SK-N-SH (cell line): ENCODE measurements at regions not wholly inside any gene's neighbourhood (a gene's known extent, or its start where the extent isn't known, plus 50 kb on each side); places are given as distances from the start of the nearest gene placed in this dataset.

Source experiments
- CTCF ChIA-PET: fragments of 300-600, 350-600 bp; formaldehyde crosslinking; extraction: SDS; loops from one replicate; lab custom pipeline; 2021; lab: Yijun Ruan, JAX
- POLR2A ChIA-PET: fragments of 350-600 bp; sonication (Branson Sonifier 250); formaldehyde crosslinking; extraction: SDS; loops from one replicate; lab custom pipeline; 2020; ENCODE audit warnings: antibody characterized with exemption, inconsistent platforms; lab: Yijun Ruan, JAX
- DNase-seq: peaks from one replicate; pipeline ENCODE4 v3.0.0; 2012
- H2AFZ ChIP-seq: fragments of 200-600 bp; sonication (generic); 2 replicates; pipeline ENCODE4 v1.8.1; 2016; ENCODE audit warnings: antibody characterized with exemption, mild to moderate bottlenecking, low read depth
- H3F3A ChIP-seq: fragments of 200-600 bp; sonication (generic); replicated peaks from 2 replicates; pipeline ENCODE3; 2016; ENCODE audit warnings: antibody characterized with exemption, mild to moderate bottlenecking; ENCODE audit not compliant: insufficient read depth
- H3K27ac ChIP-seq, 2 experiments: fragments of 200-500 bp in 1 of 2; fragments of 200-600 bp in 1 of 2; sonication (Bioruptor generic) in 1 of 2; sonication (generic), shearing (Covaris generic) in 1 of 2; 2 replicates each; pipeline versions ENCODE4 v1.5.1 to v1.6.1; 2014 to 2016; ENCODE audit warnings: low read depth in 2 of 2, inconsistent platforms in 1 of 2, low read length in 1 of 2, mild to moderate bottlenecking in 1 of 2, mixed read lengths in 1 of 2
- H3K27me3 ChIP-seq: fragments of 200-600 bp; sonication (generic), shearing (Covaris generic); 2 replicates; pipeline ENCODE4 v1.6.1; 2016; ENCODE audit warnings: mixed run types; ENCODE audit not compliant: insufficient read depth
- H3K36me3 ChIP-seq, 2 experiments: fragments of 200-500 bp in 1 of 2; fragments of 200-600 bp in 1 of 2; sonication (Bioruptor generic) in 1 of 2; sonication (generic) in 1 of 2; replicated peaks in 1 of 2; 2 replicates each; pipeline versions ENCODE3 to v1.5.1; 2014 to 2016; ENCODE audit warnings: low read length in 1 of 2, mild to moderate bottlenecking in 1 of 2; ENCODE audit not compliant: insufficient read depth in 2 of 2, control insufficient read depth in 1 of 2
- H3K4me1 ChIP-seq, 2 experiments: fragments of 200-500 bp in 1 of 2; fragments of 200-600 bp in 1 of 2; sonication (Bioruptor generic) in 1 of 2; sonication (generic), shearing (Covaris generic) in 1 of 2; 2 replicates each; pipeline versions ENCODE4 v1.5.1 to v1.6.1; 2014 to 2016; ENCODE audit warnings: low read depth in 1 of 2, low read length in 1 of 2, mixed run types in 1 of 2; ENCODE audit not compliant: insufficient read depth in 2 of 2, control insufficient read depth in 1 of 2
- H3K4me2 ChIP-seq: fragments of 200-600 bp; sonication (generic), shearing (Covaris generic); 2 replicates; pipeline ENCODE4 v1.6.1; 2017; ENCODE audit warnings: mixed run types
- H3K4me3 ChIP-seq, 2 experiments: fragments of 200-500 bp in 1 of 2; fragments of 200-600 bp in 1 of 2; sonication (Bioruptor generic) in 1 of 2; sonication (generic), shearing (Covaris generic) in 1 of 2; 2 replicates each; pipeline versions ENCODE4 v1.5.1 to v1.8.1; 2014 to 2016; ENCODE audit warnings: low read depth in 2 of 2, inconsistent platforms in 1 of 2, low read length in 1 of 2, mild to moderate bottlenecking in 1 of 2, mixed read lengths in 1 of 2, moderate library complexity in 1 of 2
- H3K79me2 ChIP-seq: fragments of 200-600 bp; sonication (generic); 2 replicates; pipeline ENCODE4 v1.8.1; 2017; ENCODE audit warnings: mild to moderate bottlenecking; ENCODE audit not compliant: insufficient read depth
- H3K9ac ChIP-seq: fragments of 200-600 bp; sonication (generic); 2 replicates; pipeline ENCODE4 v1.6.1; 2017; ENCODE audit warnings: mixed run types
- H3K9me2 ChIP-seq: fragments of 200-600 bp; sonication (generic); 2 replicates; pipeline ENCODE4 v1.6.1; 2017; ENCODE audit warnings: mixed run types
- H3K9me3 ChIP-seq: fragments of 200-600 bp; sonication (generic); 2 replicates; pipeline ENCODE4 v1.6.1; 2017; ENCODE audit warnings: mixed run types, mild to moderate bottlenecking, moderate library complexity
- H4K20me1 ChIP-seq: fragments of 200-600 bp; sonication (generic); 2 replicates; pipeline ENCODE4 v1.6.1; 2017; ENCODE audit warnings: mild to moderate bottlenecking, mixed run types; ENCODE audit not compliant: insufficient read depth
- ELF1 ChIP-seq: IDR thresholded peaks from 2 replicates; pipeline ENCODE4 v1.4.0; 2012
- EP300 ChIP-seq, 2 experiments: IDR thresholded peaks; 2 replicates each; pipeline versions ENCODE4 v1.4.0 to v1.6.1; 2012; ENCODE audit warnings: borderline replicate concordance in 1 of 2, low read depth in 1 of 2, low read length in 1 of 2
- FOXM1 ChIP-seq: IDR thresholded peaks from 2 replicates; pipeline ENCODE4 v1.4.0; 2012; ENCODE audit warnings: low read depth, mild to moderate bottlenecking
- JUND ChIP-seq: IDR thresholded peaks from 2 replicates; pipeline ENCODE4 v1.4.0; 2012
- MEF2A ChIP-seq: IDR thresholded peaks from 2 replicates; pipeline ENCODE4 v1.4.0; 2012; ENCODE audit warnings: low read depth, borderline replicate concordance
- MXI1 ChIP-seq: IDR thresholded peaks from 2 replicates; pipeline ENCODE4 v1.6.1; 2012; ENCODE audit warnings: mild to moderate bottlenecking, low read depth, low read length, improper control_type of control experiment
- NRF1 ChIP-seq: IDR thresholded peaks from 2 replicates; pipeline ENCODE4 v1.6.1; 2012; ENCODE audit warnings: low read depth, mild to moderate bottlenecking, low read length
- RAD21 ChIP-seq: IDR thresholded peaks from 2 replicates; pipeline ENCODE4 v1.6.1; 2012; ENCODE audit warnings: mild to moderate bottlenecking, low read length
- SIN3A ChIP-seq: IDR thresholded peaks from 2 replicates; pipeline ENCODE4 v1.6.1; 2012; ENCODE audit warnings: low read depth, mild to moderate bottlenecking, low read length, moderate library complexity, borderline replicate concordance
- SMC3 ChIP-seq: IDR thresholded peaks from 2 replicates; pipeline ENCODE4 v1.6.1; 2012; ENCODE audit warnings: low read depth, low read length, improper control_type of control experiment
- TEAD4 ChIP-seq: IDR thresholded peaks from 2 replicates; pipeline ENCODE4 v1.4.0; 2012; ENCODE audit warnings: mild to moderate bottlenecking, borderline replicate concordance; ENCODE audit not compliant: insufficient read depth
- WGBS: methylation state at CpG from one replicate; pipeline ENCODE4 v1.1.6; 2017; ENCODE audit warnings: low lambda C conversion rate; 5-methylcytosine and 5-hydroxymethylcytosine counted together
- TF ChIP-seq, protein P1 (sequence below): fragments of 200-600 bp; sonication (generic); IDR thresholded peaks from 2 replicates; pipeline ENCODE4 v1.6.1; 2017; ENCODE audit warnings: antibody characterized with exemption, mild to moderate bottlenecking, moderate library complexity
- TF ChIP-seq, protein P2 (sequence below): IDR thresholded peaks from 2 replicates; pipeline ENCODE4 v1.4.0; 2012; ENCODE audit warnings: low read depth, borderline replicate concordance

DNA sequence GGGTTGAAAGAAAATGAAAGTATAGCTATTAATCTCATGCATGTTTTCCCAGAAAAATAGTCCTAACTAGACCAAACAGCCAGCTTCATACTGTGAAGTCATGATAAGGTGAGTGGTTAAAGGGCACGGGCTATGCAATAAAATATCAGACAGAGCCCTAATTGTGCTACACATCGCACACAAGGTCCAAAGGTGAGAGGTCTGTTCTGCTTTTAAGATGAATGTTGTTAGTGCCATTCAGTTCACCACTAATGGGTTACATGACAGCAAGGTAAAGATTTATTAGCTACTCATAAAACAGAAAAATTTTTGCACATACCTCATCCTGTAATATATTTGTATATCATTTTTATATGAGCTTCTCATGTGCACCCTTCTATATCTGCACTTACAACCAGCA is 105.0 kb upstream of the STK17B start:
- H3K36me3 ChIP-seq: peaks cover 0 to 28% of the 10 kb centered on the region in 2 experiments
- H3K9me2 ChIP-seq: no peaks in the 10 kb centered on the region
- peaks cover 9% of the 10 kb centered on the region; the same call in 1 of the 2 replicates for H4K20me1 ChIP-seq
- peaks cover 5 to 25% of the 10 kb centered on the region in 2 experiments; a peak in 3 of 4 replicates for H3K4me1 ChIP-seq
- no peaks in the 10 kb centered on the region for H3K27me3 ChIP-seq
- no peak for DNase-seq
- H3K9me3 ChIP-seq: no peaks in the 10 kb centered on the region
- TF ChIP-seq NRF1: no peak
- ChIA-PET CTCF (interaction anchor here (0.6 to 3.9 kb wide), 8 partner anchors 9 to 201 kb away, joined by 3 to 21 read pairs (median 4); no protein-coding TSS in a partner anchor), POLR2A (no interaction called here)
- peak overlapping the region; percentile 28 to 98; a peak in 3 of 4 replicates for H3K27ac ChIP-seq
- H3K4me2 ChIP-seq: peak overlapping the region; percentile 79
- peak overlapping the region; percentile 60; the same call in 1 of the 2 replicates for H3K9ac ChIP-seq
- H3K4me3 ChIP-seq: peak overlapping the region; percentile 22 to 51; a peak in 3 of 4 replicates
- 78% methylated on average over 2 of the region's 2 CpGs for WGBS
- peaks cover 48% of the 10 kb centered on the region for H3F3A ChIP-seq
- H3K79me2 ChIP-seq: peaks cover 65% of the 10 kb centered on the region
- no peak overlapping the region for H2AFZ ChIP-seq

DNA sequence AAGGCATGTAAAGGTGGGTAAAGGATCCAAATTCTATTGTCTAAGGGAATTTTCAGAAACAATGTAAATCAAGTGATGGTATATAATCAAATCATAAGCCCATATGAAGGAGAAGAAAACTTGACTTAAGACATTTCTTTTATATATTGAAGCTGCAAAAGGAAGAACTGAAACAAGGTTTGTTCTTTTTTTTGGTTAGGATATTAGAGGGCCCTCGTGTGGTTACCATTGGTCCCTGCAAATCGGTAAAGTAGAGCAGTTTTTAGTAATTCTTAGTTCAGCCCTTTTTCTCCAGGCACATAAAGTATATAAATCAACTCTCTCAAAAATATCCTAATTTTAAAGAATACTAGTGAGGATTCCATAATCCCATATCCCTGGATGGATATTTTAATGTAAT is 105.6 kb upstream of the STK17B start:
- peak overlapping the region in 1 of 2 experiments; percentile 98; a peak in 3 of 4 replicates for H3K27ac ChIP-seq
- H3K36me3 ChIP-seq: peaks cover 0 to 23% of the 10 kb centered on the region in 2 experiments
- ChIA-PET POLR2A (no interaction called here), CTCF (interaction anchor here (0.6 to 3.9 kb wide), 8 partner anchors 8 to 202 kb away, joined by 3 to 21 read pairs (median 3); no protein-coding TSS in a partner anchor)
- no peak for DNase-seq
- H3F3A ChIP-seq: peaks cover 48% of the 10 kb centered on the region
- H3K9ac ChIP-seq: peak overlapping the region; percentile 60; the same call in 1 of the 2 replicates
- 15% methylated on average over 2 of the region's 2 CpGs for WGBS
- TF ChIP-seq MXI1 (no peak), SMC3 (peak; percentile 48), FOXM1 (no peak), RAD21 (peak; percentile 57), TEAD4 (no peak)
- TF ChIP-seq, protein P1, sequence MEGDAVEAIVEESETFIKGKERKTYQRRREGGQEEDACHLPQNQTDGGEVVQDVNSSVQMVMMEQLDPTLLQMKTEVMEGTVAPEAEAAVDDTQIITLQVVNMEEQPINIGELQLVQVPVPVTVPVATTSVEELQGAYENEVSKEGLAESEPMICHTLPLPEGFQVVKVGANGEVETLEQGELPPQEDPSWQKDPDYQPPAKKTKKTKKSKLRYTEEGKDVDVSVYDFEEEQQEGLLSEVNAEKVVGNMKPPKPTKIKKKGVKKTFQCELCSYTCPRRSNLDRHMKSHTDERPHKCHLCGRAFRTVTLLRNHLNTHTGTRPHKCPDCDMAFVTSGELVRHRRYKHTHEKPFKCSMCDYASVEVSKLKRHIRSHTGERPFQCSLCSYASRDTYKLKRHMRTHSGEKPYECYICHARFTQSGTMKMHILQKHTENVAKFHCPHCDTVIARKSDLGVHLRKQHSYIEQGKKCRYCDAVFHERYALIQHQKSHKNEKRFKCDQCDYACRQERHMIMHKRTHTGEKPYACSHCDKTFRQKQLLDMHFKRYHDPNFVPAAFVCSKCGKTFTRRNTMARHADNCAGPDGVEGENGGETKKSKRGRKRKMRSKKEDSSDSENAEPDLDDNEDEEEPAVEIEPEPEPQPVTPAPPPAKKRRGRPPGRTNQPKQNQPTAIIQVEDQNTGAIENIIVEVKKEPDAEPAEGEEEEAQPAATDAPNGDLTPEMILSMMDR: peak; percentile 82
- peaks cover 9% of the 10 kb centered on the region; the same call in 1 of the 2 replicates for H4K20me1 ChIP-seq
- peak overlapping the region; percentile 22 to 51; a peak in 2 of 4 replicates for H3K4me3 ChIP-seq
- peaks cover 59% of the 10 kb centered on the region for H3K79me2 ChIP-seq
- H3K27me3 ChIP-seq: no peaks in the 10 kb centered on the region
- no peak overlapping the region for H2AFZ ChIP-seq
- peak overlapping the region; percentile 79; the same call in 1 of the 2 replicates for H3K4me2 ChIP-seq
- no peaks in the 10 kb centered on the region for H3K9me3 ChIP-seq
- H3K9me2 ChIP-seq: no peaks in the 10 kb centered on the region
- peaks cover 5 to 25% of the 10 kb centered on the region in 2 experiments; a peak in 3 of 4 replicates for H3K4me1 ChIP-seq

DNA sequence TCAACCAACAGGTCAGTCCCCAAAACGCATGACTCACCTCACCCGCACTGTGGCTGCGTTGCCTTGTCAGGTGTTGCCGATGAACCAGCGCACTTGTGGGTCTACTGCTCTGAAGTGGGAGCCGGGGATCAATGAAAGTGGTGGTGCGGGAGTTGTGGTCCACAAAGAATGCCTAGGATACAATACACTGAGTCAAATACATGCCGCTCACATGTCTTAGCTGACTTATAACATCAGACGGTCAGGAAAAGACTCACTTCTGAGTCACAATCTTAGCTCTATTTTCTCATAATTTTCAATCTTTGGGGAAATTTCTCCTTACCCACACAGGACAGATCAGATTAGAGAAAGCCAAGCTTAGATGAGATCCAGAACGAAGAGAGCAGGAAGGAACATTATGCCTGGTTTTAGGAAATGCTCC is 107.1 kb upstream of the STK17B start:
- Histone ChIP-seq H3K4me2 (peak overlapping the region; percentile 47), H2AFZ (no peak overlapping the region), H3K27ac (peak overlapping the region; percentile 55 to 98), H3K4me3 (peak overlapping the region; percentile 38 to 64; a peak in 3 of 4 replicates), H3K9me3 (no peaks in the 10 kb centered on the region), H3K4me1 (peaks cover 5 to 25% of the 10 kb centered on the region in 2 experiments; a peak in 3 of 4 replicates), H3K27me3 (no peaks in the 10 kb centered on the region), H4K20me1 (peaks cover 9% of the 10 kb centered on the region; the same call in 1 of the 2 replicates), H3K9me2 (no peaks in the 10 kb centered on the region), H3K79me2 (peaks cover 44% of the 10 kb centered on the region), H3F3A (peaks cover 48% of the 10 kb centered on the region), H3K36me3 (peaks cover 0 to 10% of the 10 kb centered on the region in 2 experiments), H3K9ac (peak overlapping the region; percentile 70)
- 14% methylated on average over 10 of the region's 10 CpGs for WGBS
- ChIA-PET POLR2A (no interaction called here), CTCF (interaction anchor here (1.0 kb wide), 1 partner anchor 200 kb away, joined by 6 read pairs; no protein-coding TSS in a partner anchor)
- no peak for DNase-seq
- TF ChIP-seq EP300 (IDR thresholded peaks at IDR 0.05; ENCODE audit: borderline replicate concordance in 1 of 2, low read depth in 1 of 2, low read length in 1 of 2) (peak; percentile 21 to 98; a peak in 2 of 4 replicates), MXI1 (no peak), JUND (peak; percentile 87), MEF2A (peak; percentile 72; the same call in 1 of the 2 replicates), SIN3A (peak; percentile 64; the same call in 1 of the 2 replicates), TEAD4 (peak; percentile 95), ELF1 (peak; percentile 16; the same call in 1 of the 2 replicates)
- TF ChIP-seq, protein P1: no peak
- TF ChIP-seq, protein P2, sequence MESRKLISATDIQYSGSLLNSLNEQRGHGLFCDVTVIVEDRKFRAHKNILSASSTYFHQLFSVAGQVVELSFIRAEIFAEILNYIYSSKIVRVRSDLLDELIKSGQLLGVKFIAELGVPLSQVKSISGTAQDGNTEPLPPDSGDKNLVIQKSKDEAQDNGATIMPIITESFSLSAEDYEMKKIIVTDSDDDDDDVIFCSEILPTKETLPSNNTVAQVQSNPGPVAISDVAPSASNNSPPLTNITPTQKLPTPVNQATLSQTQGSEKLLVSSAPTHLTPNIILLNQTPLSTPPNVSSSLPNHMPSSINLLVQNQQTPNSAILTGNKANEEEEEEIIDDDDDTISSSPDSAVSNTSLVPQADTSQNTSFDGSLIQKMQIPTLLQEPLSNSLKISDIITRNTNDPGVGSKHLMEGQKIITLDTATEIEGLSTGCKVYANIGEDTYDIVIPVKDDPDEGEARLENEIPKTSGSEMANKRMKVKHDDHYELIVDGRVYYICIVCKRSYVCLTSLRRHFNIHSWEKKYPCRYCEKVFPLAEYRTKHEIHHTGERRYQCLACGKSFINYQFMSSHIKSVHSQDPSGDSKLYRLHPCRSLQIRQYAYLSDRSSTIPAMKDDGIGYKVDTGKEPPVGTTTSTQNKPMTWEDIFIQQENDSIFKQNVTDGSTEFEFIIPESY: no peak
